HEK293 (cell line): ENCODE measurements at regions not wholly inside any gene's neighbourhood (a gene's known extent, or its start where the extent isn't known, plus 50 kb on each side); places are given as distances from the start of the nearest gene placed in this dataset.

ENCODE experiments used
- CTCF ChIA-PET: fragments of 350-600 bp; formaldehyde crosslinking; extraction: SDS; loops from one replicate; lab custom pipeline; 2021; ENCODE audit warnings: antibody characterized with exemption; lab: Yijun Ruan, JAX
- POLR2A ChIA-PET: fragments of 300-600 bp; formaldehyde crosslinking; extraction: SDS; loops from one replicate; lab custom pipeline; 2020; ENCODE audit warnings: antibody characterized with exemption, inconsistent platforms; lab: Yijun Ruan, JAX
- H3K27ac ChIP-seq: fragments of 200-500 bp; sonication (Bioruptor generic); 2 replicates; pipeline ENCODE4 v1.5.1; 2014; ENCODE audit warnings: low read depth, low read length, control low read depth, inconsistent platforms; ENCODE audit errors: extremely low read depth
- H3K36me3 ChIP-seq, 2 experiments: fragments of 200-500 bp in 1 of 2; sonication (Bioruptor generic) in 1 of 2; 1 replicate in 1 of 2; 2 replicates in 1 of 2; pipeline ENCODE4 v1.5.1; 2014 to 2017; ENCODE audit warnings: inconsistent platforms in 2 of 2, low read length in 2 of 2; ENCODE audit not compliant: control insufficient read depth in 2 of 2, insufficient read depth in 1 of 2
- H3K4me1 ChIP-seq: fragments of 200-500 bp; sonication (Bioruptor generic); 2 replicates; pipeline ENCODE4 v1.5.1; 2014; ENCODE audit warnings: mild to moderate bottlenecking, low read length, inconsistent platforms; ENCODE audit not compliant: control insufficient read depth, insufficient read depth
- H3K4me3 ChIP-seq: 2 replicates; pipeline ENCODE4 v1.5.1; 2011; ENCODE audit warnings: low read depth, mild to moderate bottlenecking, control low read depth, low read length, moderate library complexity
- H3K9me3 ChIP-seq: fragments of 200-500 bp; sonication (Bioruptor generic); 2 replicates; pipeline ENCODE4 v1.5.1; 2014; ENCODE audit warnings: low read depth, low read length, inconsistent platforms; ENCODE audit not compliant: control insufficient read depth, insufficient read depth
- BCL6B ChIP-seq: fragments of 450-650 bp; formaldehyde crosslinking; IDR thresholded peaks from 2 replicates; pipeline ENCODE4 v1.5.1; 2017; ENCODE audit warnings: missing biosample characterization, missing genetic modification characterization
- GLIS2 ChIP-seq: fragments of 450-650 bp; formaldehyde crosslinking; IDR thresholded peaks from 2 replicates; pipeline ENCODE4 v1.5.1; 2016; ENCODE audit warnings: missing biosample characterization, missing genetic modification characterization
- KLF1 ChIP-seq: fragments of 450-650 bp; formaldehyde crosslinking; IDR thresholded peaks from 2 replicates; pipeline ENCODE4 v1.5.1; 2016; ENCODE audit warnings: missing biosample characterization, missing genetic modification characterization
- KLF9 ChIP-seq: fragments of 450-650 bp; formaldehyde crosslinking; IDR thresholded peaks from 2 replicates; pipeline ENCODE4 v1.5.1; 2016; ENCODE audit warnings: missing biosample characterization, missing genetic modification characterization, low read depth
- PRDM2 ChIP-seq: fragments of 450-650 bp; formaldehyde crosslinking; IDR thresholded peaks from 2 replicates; pipeline ENCODE4 v1.5.1; 2016; ENCODE audit warnings: missing biosample characterization, missing genetic modification characterization, borderline replicate concordance
- PRDM4 ChIP-seq: fragments of 450-650 bp; formaldehyde crosslinking; IDR thresholded peaks from 2 replicates; pipeline ENCODE4 v1.5.1; 2017; ENCODE audit warnings: missing biosample characterization, missing genetic modification characterization
- REST ChIP-seq: fragments of 450-650 bp; formaldehyde crosslinking; IDR thresholded peaks from 2 replicates; pipeline ENCODE4 v1.5.1; 2016; ENCODE audit warnings: missing biosample characterization, missing genetic modification characterization
- ZBTB7A ChIP-seq: fragments of 450-650 bp; formaldehyde crosslinking; IDR thresholded peaks from 2 replicates; pipeline ENCODE4 v1.5.1; 2016; ENCODE audit warnings: low read depth, missing biosample characterization, missing genetic modification characterization
- ZBTB8A ChIP-seq: fragments of 450-650 bp; formaldehyde crosslinking; IDR thresholded peaks from 2 replicates; pipeline ENCODE4 v1.5.1; 2016; ENCODE audit warnings: missing biosample characterization, missing genetic modification characterization
- ZNF112 ChIP-seq: fragments of 450-650 bp; formaldehyde crosslinking; IDR thresholded peaks from 2 replicates; pipeline ENCODE4 v1.5.0; 2017; ENCODE audit warnings: missing biosample characterization, missing genetic modification characterization
- ZNF19 ChIP-seq: fragments of 450-650 bp; formaldehyde crosslinking; IDR thresholded peaks from 2 replicates; pipeline ENCODE4; 2016; ENCODE audit warnings: missing biosample characterization, missing genetic modification characterization, low read depth
- ZNF211 ChIP-seq: fragments of 450-650 bp; formaldehyde crosslinking; IDR thresholded peaks from 2 replicates; pipeline ENCODE4 v1.5.1; 2016; ENCODE audit warnings: low read depth, missing biosample characterization, missing genetic modification characterization
- ZNF426 ChIP-seq: fragments of 450-650 bp; formaldehyde crosslinking; IDR thresholded peaks from 2 replicates; pipeline ENCODE4 v1.5.1; 2017; ENCODE audit warnings: missing biosample characterization, missing genetic modification characterization, mild to moderate bottlenecking, inconsistent platforms, moderate library complexity
- ZNF555 ChIP-seq: fragments of 450-650 bp; formaldehyde crosslinking; conservative IDR thresholded peaks from 2 replicates; pipeline ENCODE4 v1.5.1; 2017; ENCODE audit warnings: missing biosample characterization, mild to moderate bottlenecking, missing genetic modification characterization, inconsistent platforms
- ZNF560 ChIP-seq: fragments of 450-650 bp; formaldehyde crosslinking; IDR thresholded peaks from 2 replicates; pipeline ENCODE4 v1.5.1; 2017; ENCODE audit warnings: missing biosample characterization, missing genetic modification characterization, borderline replicate concordance
- ZNF610 ChIP-seq: fragments of 450-650 bp; formaldehyde crosslinking; IDR thresholded peaks from 2 replicates; pipeline ENCODE4 v1.5.1; 2016; ENCODE audit warnings: missing biosample characterization, missing genetic modification characterization, borderline replicate concordance
- ZNF792 ChIP-seq: fragments of 450-650 bp; formaldehyde crosslinking; IDR thresholded peaks from 2 replicates; pipeline ENCODE4 v1.5.1; 2016; ENCODE audit warnings: missing biosample characterization, missing genetic modification characterization
- ZSCAN16 ChIP-seq: fragments of 450-650 bp; formaldehyde crosslinking; IDR thresholded peaks from 2 replicates; pipeline ENCODE4 v1.5.1; 2016; ENCODE audit warnings: missing biosample characterization, missing genetic modification characterization
- ZSCAN23 ChIP-seq: fragments of 450-650 bp; formaldehyde crosslinking; IDR thresholded peaks from 2 replicates; pipeline ENCODE4 v1.5.1; 2016; ENCODE audit warnings: missing biosample characterization, missing genetic modification characterization

GRCh38 chr4:67151376-67152343 lies 393.6 kb downstream of the CENPC start (continued):
- TF ChIP-seq PRDM4, result no peak
- TF ChIP-seq ZBTB7A (tag by site-specific recombination), result no peak
- TF ChIP-seq ZSCAN23 (tag by site-specific recombination), result no peak
- TF ChIP-seq, all 188 proteins: peak for 0

GRCh38 chr4:67141586-67141985 lies 403.7 kb downstream of the CENPC start:
- Histone ChIP-seq H3K4me3 (no peak overlapping the region), H3K4me1 (no peaks in the 10 kb centered on the region), H3K36me3 (no peaks in the 10 kb centered on the region), H3K27ac (no peak overlapping the region), H3K9me3 (no peaks in the 10 kb centered on the region)
- ChIA-PET POLR2A (no interaction called here), CTCF (interaction anchor here (0.5 kb wide), 1 partner anchor 1277 kb away, joined by 3 read pairs; no protein-coding TSS in a partner anchor)
- TF ChIP-seq ZNF211 (no peak), ZSCAN16 (tag by site-specific recombination) (no peak), ZNF560 (tag by site-specific recombination) (no peak), REST (tag by site-specific recombination) (no peak), ZNF112 (tag by site-specific recombination) (no peak), KLF1 (tag by site-specific recombination) (no peak), ZNF555 (tag by site-specific recombination) (no peak), GLIS2 (tag by site-specific recombination) (no peak), BCL6B (tag by site-specific recombination) (no peak), KLF9 (no peak), ZNF426 (tag by site-specific recombination) (no peak), ZBTB8A (tag by site-specific recombination) (no peak), ZNF19 (tag by site-specific recombination) (no peak), ZNF610 (tag by site-specific recombination) (no peak), ZNF792 (no peak), PRDM2 (tag by site-specific recombination) (no peak), PRDM4 (no peak)
